GM20000 (cell line): ENCODE measurements at regions not wholly inside any gene's neighbourhood (a gene's known extent, or its start where the extent isn't known, plus 50 kb on each side); places are given as distances from the start of the nearest gene placed in this dataset.
A peak's percentile ranks its signal among the peaks of the same experiment; 100 is the strongest.

Source experiments
- DNase-seq: peaks from one replicate; pipeline ENCODE4 v3.0.0; 2012; ENCODE audit warnings: low spot score
- CTCF ChIP-seq: IDR thresholded peaks from 2 replicates; pipeline ENCODE4 v1.5.1; 2012; ENCODE audit warnings: mild to moderate bottlenecking, control low read depth; ENCODE audit errors: extremely low read depth, missing control alignments

- no peak for DNase-seq
- TF ChIP-seq CTCF, result no peak
Measured at GRCh38 chr5:3284506-3284905, 311.1 kb upstream of the IRX1 start.

GRCh38 chr5:3282841-3283240, 312.8 kb upstream of the IRX1 start:
- DNase-seq, result no peak
- no peak for TF ChIP-seq CTCF

- no peak for TF ChIP-seq CTCF
- no peak for DNase-seq
Measured at GRCh38 chr5:3281366-3281765, 314.3 kb upstream of the IRX1 start.

- no peak for TF ChIP-seq CTCF
- DNase-seq, result no peak
Measured at GRCh38 chr5:3278643-3279042, 317.0 kb upstream of the IRX1 start.

- no peak for TF ChIP-seq CTCF
- DNase-seq, result peak; percentile 28
Measured at GRCh38 chr5:3277590-3278196, 317.9 kb upstream of the IRX1 start.

- DNase-seq, result no peak
- no peak for TF ChIP-seq CTCF
Measured at GRCh38 chr5:3276896-3277295, 318.7 kb upstream of the IRX1 start.

GRCh38 chr5:3269395-3270169, 326.1 kb upstream of the IRX1 start:
- TF ChIP-seq CTCF, result no peak
- no peak for DNase-seq
